ENCODE measurements at regions not wholly inside any gene's neighbourhood (a gene's known extent, or its start where the extent isn't known, plus 50 kb on each side); places are given as distances from the start of the nearest gene placed in this dataset.

DNA sequence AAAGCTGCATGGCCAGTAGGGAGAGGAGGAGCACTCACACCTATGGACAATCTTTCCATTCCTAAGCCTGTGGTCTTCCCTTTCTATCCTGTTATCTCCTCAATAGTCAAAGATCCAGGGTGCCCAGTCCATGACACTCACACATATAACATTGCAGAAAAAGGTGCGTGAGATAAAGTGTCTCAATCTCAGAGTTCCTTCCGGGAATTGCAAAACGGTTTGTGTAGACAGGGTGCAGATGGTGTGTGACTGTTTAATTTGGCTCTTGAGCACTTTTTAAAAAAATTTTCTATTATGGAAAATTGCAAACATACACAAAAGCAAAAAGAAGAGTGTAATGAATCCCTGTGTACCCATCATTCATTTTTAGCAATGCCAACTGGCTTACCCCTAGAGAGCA lies 1493.6 kb downstream of the AACS start:
- DNase-seq, result peak; percentile 31

- no peak for DNase-seq
Measured at GRCh38 chr12:126567016-126567415, 1501.8 kb downstream of the AACS start.

GRCh38 chr12:126569706-126570105 lies 1504.5 kb downstream of the AACS start:
- DNase-seq, result no peak

DNA sequence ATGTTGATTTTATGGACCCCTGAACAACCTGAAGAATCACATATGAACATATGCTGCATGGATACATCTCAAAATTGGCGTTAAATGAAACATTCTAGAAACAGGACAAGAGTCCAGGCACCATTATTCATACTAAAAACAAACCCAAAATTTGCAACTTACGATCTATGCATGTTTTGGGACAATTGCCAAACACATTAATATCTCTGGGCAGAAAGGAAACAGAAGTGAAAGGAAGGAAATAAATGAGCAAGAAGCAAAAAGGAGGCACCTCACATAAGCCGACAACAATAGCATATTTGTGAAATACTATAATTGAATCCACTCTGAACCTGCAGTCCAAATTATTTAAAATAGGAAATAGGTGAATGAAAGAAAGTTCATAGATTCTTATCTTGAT lies 1505.3 kb downstream of the AACS start:
- DNase-seq, result no peak

DNA sequence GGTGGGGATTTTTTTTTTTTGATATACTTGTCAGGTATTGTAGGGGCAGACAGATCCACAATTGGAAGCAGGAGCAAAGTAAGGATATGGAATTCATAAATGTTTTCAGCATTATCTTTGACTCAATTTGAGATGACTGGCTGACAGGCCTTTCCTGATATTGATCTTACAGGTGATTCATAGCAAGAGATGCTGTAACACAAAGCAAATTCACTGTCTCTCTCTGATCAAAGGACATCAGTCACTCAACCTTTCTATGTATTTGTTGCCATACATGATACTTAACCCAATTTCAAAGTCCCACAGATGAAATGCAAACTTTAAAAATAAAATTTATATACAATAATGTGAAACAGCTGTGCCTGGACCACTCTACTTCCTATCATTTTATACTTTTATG lies 1506.9 kb downstream of the AACS start:
- no peak for DNase-seq

GRCh38 chr12:126581655-126582054 lies 1516.4 kb downstream of the AACS start:
- DNase-seq, result no peak

GRCh38 chr12:126582231-126582630 lies 1517.0 kb downstream of the AACS start:
- DNase-seq, result peak; percentile 78

GRCh38 chr12:126588586-126589249 lies 1523.5 kb downstream of the AACS start:
- DNase-seq, result no peak

DNA sequence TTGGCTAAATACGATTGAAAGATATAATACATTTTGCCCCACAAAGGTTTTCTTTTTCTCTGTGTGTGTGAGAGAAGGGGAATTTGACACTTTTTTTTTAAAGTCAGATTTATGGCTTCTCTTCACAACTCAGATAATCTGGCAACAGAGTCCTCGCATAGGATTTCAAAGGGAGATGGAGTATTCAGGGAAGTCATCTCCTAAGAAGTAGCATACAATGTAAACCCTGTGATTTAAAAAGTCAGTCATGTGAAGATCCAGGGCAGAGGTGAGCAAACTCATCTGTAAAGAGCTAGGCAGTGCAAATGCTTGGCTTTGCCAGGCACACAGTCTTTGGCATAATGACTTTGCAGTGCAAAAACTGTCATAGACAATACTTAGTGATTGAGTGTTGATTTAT lies 1526.3 kb downstream of the AACS start:
- no peak for DNase-seq

GRCh38 chr12:126601184-126602170 lies 1536.2 kb downstream of the AACS start:
- DNase-seq, result no peak

GRCh38 chr12:126602612-126603011 lies 1537.4 kb downstream of the AACS start:
- DNase-seq, result no peak

DNA sequence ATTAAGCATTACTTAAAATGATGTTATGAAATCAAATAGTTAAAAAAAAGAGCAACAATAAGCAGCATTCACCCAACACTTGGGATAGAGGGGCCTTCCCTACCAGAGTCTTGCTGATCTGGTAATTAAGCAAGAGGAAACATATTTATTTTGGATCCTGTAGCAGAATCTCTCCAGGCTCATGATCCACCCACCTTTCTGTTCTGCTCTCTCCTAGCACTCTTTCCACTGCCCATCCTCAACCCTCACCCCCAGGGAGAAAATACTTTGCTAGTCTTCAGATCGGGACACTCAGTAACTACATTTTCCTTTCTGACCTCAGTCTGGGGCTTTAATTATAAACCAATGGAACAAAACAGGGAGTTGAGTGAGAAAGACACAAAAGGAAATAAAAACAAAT lies 1541.9 kb downstream of the AACS start:
- no peak for DNase-seq

GRCh38 chr12:126607867-126608266 lies 1542.6 kb downstream of the AACS start:
- DNase-seq, result no peak

DNA sequence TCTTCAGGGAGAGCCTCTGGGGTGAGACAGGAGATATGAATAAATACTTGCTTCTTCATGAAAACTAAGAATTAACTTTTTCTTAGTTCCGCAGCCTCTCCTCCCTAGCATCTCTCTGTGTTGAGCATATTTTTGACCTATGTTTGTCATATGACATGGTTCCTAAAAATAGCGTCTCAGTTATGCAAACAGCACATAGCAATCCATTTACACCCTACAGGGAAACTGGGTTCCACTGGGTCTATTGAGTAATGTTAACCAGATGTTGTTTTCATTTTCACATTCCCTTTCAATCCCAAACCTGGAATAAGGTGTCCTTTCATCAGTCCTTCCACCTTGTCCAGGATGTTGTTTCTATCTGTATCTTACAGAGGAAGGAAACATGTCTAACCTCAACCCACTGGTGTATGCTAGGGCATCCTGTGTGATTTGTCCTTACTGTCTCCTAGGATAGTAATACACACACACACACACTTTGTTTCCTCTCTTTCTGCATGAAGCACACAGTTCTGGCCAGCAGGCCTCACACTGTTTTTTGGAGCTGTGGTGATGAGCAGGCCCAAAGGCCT lies 1543.5 kb downstream of the AACS start:
- no peak for DNase-seq

- DNase-seq, result no peak
Measured at GRCh38 chr12:126616441-126616840, 1551.2 kb downstream of the AACS start.

DNA sequence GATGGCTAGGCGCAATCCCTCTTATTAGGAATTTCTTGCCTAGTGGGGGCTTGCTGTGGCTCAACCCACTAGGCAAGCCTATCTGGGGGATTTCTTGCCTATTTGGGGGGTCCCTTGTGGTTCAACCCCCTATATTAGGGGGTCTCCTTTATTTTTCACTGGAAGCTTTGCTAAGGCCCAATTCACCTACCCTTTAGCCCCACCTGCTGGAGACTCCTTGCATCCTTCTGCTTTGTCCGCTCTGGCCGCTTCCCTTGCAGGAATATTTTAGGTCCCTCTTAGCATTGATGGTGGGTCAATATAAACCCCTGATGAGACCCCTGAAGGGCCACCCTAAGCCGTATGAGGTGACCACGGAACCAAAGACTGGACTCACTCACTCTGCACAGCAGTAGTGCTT lies 1552.1 kb downstream of the AACS start:
- no peak for DNase-seq

DNA sequence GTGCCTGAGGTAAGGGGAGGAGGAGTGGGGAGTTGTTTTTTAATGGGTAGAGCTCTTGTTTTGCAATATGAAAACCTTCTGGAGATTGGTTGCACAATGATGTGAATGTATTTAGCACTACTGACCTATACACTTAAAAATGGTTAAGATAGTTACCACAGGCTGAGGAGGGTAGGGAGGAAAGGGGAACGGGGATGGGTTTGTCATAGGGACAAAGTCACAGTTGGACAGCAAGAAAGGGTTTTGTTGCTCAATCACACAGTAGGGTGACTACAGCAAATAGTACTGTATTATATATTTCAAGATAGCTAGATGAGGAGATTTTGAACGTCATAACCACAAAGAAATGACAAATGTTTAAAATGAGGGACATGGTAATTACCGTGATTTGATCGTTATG lies 1562.4 kb downstream of the AACS start:
- DNase-seq, result no peak

GRCh38 chr12:126636821-126637220 lies 1571.6 kb downstream of the AACS start:
- DNase-seq, result no peak

GRCh38 chr12:126644236-126645020 lies 1579.2 kb downstream of the AACS start:
- no peak for DNase-seq

GRCh38 chr12:126648074-126648473 lies 1582.8 kb downstream of the AACS start:
- no peak for DNase-seq

DNA sequence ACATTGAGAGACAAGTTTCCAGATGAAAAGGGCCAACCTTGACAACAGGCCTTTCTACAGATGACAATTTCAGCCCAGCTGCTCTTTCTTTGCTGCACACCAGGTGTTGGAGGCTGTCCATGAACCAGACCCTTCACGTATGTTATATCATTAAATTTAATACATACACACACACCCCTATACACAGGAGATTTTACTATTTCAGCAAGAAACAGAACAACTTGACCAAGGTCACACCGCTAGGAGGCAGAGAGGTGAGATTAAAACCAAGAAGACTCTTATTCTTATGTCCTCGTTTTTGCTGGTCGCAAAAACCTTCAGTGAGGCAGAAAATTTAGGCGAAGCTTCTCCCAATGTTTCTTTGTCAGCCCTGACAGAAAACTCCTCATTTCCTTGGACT lies 1585.9 kb downstream of the AACS start:
- DNase-seq, result no peak

DNA sequence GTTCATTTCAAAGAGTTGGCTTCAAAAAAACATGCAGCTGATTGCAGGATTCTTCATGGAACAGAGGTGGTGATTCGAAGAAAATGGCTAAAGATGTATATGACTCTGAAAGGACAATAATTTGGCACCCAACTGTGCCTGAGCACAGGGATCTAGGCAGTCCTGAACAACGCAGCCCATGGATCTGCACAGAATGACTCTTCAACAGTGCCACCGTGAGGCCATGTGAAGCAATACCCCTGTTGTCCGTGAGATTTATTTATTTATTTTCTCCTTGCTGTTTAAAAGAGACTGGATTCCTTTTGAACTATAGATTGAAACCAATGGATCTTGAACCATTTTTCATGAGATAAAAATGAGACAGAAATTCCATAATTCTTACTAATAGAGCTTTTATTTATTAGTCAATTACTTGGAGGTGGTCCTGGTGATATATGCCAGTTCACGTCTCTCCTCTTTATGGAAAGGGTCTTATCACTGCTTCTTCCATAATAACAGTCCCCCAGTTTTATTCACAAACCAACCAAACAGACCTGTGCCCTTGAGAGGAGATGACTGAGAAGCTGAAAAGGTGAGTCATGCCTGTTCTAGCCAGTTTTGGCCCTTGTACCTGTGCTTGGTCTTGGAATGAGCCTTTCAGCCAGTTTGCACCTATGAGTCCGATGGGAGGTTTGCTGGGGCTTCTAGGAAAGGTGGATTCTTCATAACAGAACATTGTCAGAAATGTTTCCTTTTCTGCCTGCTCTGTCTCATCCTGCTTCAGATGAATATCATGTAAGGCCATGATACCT lies 1598.3 kb downstream of the AACS start:
- no peak for DNase-seq
